ENCODE measurements at regions not wholly inside any gene's neighbourhood (a gene's known extent, or its start where the extent isn't known, plus 50 kb on each side); places are given as distances from the start of the nearest gene placed in this dataset.

DNA sequence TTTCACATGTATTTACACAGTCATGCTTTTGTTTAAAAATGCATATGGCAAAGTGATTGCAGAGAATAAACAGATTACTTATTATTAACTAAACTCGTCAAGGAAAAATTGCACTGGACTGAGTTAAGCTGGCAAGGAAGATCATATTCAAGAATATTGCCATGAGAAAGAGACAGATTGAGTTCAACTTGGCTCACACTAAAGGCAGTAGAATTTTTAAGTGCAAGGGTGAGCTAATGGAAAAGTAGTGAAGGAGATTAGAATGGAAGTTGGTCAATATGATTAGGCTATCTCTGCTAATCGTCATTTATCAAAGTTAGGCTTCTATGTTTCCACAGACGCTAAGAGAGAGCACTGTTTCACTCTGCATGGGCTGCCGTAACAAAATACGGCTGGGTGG lies 557.6 kb downstream of the PRR16 start:
- POLR2A ChIA-PET: no interaction called here
- H2AFZ ChIP-seq (ENCODE audit: low read depth, low read length, poor library complexity, severe bottlenecking): no peak overlapping the region
- no peak overlapping the region for H3K4me2 ChIP-seq (ENCODE audit: low read length)
- ATAC-seq (no peak), DNase-seq (ENCODE audit: low read depth, low spot score) (no peak)
- H3K4me3 ChIP-seq (replicated peaks in 1 of 2; ENCODE audit: low read depth in 1 of 2, low read length in 2 of 2): no peak overlapping the region
- intact Hi-C loops (cut with micrococcal nuclease): no loop called here
- H3K9me2 ChIP-seq (ENCODE audit: insufficient read depth): no peaks in the 10 kb centered on the region
- TF ChIP-seq, protein P1, sequence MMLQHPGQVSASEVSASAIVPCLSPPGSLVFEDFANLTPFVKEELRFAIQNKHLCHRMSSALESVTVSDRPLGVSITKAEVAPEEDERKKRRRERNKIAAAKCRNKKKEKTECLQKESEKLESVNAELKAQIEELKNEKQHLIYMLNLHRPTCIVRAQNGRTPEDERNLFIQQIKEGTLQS (IDR thresholded peaks at IDR 0.05): no peak
- no peak for TF ChIP-seq ELF1 (IDR thresholded peaks at IDR 0.05; ENCODE audit: borderline replicate concordance, low read depth)
- no peak overlapping the region for H3K27ac ChIP-seq (ENCODE audit: low read depth, low read length)
- no TSS peak for BruUV-seq (replicated peaks)
- H3K9ac ChIP-seq (ENCODE audit: low read length): no peak overlapping the region
- CTCF ChIA-PET: no interaction called here
- no peaks in the 10 kb centered on the region for H3K27me3 ChIP-seq (ENCODE audit: insufficient read depth, low read length)
- H3K79me2 ChIP-seq (ENCODE audit: insufficient read depth, low read length): no peaks in the 10 kb centered on the region
- H3K9me3 ChIP-seq (ENCODE audit: control insufficient read depth in 1 of 2, insufficient read depth in 1 of 2, low read depth in 1 of 2, low read length in 2 of 2): no peaks in the 10 kb centered on the region
- no peaks in the 10 kb centered on the region for H3K4me1 ChIP-seq (ENCODE audit: control insufficient read depth in 1 of 2, insufficient read depth in 2 of 2, low read length in 2 of 2)
- H4K20me1 ChIP-seq (ENCODE audit: insufficient read depth): no peaks in the 10 kb centered on the region
- no peaks in the 10 kb centered on the region for H3K36me3 ChIP-seq (ENCODE audit: control insufficient read depth in 1 of 2, insufficient read depth in 2 of 2, low read length in 2 of 2)
- RAD21 ChIA-PET (ENCODE audit: low non-redundant PET in 1 of 2, low total read pairs in 2 of 2, uncharacterized antibody in 2 of 2, unreplicated experiment in 2 of 2): no interaction called here

DNA sequence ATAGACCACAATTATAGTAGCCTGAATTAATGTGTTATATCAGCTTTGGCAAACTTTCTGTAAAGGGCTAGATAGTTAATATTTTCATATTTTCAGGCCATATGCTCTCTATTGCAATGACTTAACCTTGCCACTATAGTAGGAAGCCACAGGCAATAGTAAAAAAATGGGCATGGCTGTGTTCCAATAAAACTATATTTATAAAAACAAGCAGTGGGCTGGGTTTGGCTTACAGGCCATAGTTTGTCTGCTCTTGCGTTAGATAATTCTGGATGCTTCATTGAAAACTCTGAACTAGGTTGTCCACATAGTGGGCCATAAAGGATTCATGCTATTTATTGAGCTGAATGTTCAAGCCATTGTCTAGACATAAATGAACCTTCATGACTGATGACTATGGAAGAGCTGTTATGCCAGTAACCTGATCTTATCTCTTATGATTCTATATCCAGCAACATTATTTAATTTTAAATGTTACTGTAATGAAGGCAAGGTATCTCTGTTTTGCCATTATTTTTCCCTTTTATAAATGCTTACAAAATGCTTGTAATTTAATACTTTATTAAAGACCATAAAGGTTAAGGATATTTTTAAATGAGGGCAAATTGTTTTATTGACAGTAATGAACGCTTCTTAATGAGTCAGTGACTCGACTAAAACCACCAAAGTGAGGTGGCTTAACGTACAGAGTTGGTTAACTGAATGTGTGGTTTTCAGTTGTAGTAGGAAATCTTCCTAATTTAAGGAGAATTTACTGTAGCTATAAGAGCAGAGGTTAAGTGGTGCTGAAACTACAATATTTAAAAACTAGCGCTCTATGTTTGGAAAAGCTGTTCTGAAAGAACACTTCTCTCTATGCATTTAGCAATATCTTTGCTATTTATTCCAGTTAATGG lies 560.6 kb downstream of the PRR16 start:
- CTCF ChIA-PET: no interaction called here
- TF ChIP-seq EZH2phosphoT487 (IDR thresholded peaks at IDR 0.05; ENCODE audit: borderline replicate concordance): no peak
- no peak for TF ChIP-seq EGR1 (IDR thresholded peaks at IDR 0.05; ENCODE audit: low read depth)
- no peak for TF ChIP-seq SIN3A (IDR thresholded peaks at IDR 0.05; ENCODE audit: low read depth)
- TF ChIP-seq ZNF274 (IDR thresholded peaks at IDR 0.05; ENCODE audit: low read depth, low read length): no peak
- TF ChIP-seq POLR2A (IDR thresholded peaks at IDR 0.05; ENCODE audit: borderline replicate concordance, extremely low read depth, insufficient read depth, insufficient read length): no peak
- TF ChIP-seq, protein P2, sequence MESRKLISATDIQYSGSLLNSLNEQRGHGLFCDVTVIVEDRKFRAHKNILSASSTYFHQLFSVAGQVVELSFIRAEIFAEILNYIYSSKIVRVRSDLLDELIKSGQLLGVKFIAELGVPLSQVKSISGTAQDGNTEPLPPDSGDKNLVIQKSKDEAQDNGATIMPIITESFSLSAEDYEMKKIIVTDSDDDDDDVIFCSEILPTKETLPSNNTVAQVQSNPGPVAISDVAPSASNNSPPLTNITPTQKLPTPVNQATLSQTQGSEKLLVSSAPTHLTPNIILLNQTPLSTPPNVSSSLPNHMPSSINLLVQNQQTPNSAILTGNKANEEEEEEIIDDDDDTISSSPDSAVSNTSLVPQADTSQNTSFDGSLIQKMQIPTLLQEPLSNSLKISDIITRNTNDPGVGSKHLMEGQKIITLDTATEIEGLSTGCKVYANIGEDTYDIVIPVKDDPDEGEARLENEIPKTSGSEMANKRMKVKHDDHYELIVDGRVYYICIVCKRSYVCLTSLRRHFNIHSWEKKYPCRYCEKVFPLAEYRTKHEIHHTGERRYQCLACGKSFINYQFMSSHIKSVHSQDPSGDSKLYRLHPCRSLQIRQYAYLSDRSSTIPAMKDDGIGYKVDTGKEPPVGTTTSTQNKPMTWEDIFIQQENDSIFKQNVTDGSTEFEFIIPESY (IDR thresholded peaks at IDR 0.05; ENCODE audit: extremely low read depth, insufficient replicate concordance, low read length): no peak
- TF ChIP-seq, protein P1 (IDR thresholded peaks at IDR 0.05): no peak
- TF ChIP-seq, protein P3, sequence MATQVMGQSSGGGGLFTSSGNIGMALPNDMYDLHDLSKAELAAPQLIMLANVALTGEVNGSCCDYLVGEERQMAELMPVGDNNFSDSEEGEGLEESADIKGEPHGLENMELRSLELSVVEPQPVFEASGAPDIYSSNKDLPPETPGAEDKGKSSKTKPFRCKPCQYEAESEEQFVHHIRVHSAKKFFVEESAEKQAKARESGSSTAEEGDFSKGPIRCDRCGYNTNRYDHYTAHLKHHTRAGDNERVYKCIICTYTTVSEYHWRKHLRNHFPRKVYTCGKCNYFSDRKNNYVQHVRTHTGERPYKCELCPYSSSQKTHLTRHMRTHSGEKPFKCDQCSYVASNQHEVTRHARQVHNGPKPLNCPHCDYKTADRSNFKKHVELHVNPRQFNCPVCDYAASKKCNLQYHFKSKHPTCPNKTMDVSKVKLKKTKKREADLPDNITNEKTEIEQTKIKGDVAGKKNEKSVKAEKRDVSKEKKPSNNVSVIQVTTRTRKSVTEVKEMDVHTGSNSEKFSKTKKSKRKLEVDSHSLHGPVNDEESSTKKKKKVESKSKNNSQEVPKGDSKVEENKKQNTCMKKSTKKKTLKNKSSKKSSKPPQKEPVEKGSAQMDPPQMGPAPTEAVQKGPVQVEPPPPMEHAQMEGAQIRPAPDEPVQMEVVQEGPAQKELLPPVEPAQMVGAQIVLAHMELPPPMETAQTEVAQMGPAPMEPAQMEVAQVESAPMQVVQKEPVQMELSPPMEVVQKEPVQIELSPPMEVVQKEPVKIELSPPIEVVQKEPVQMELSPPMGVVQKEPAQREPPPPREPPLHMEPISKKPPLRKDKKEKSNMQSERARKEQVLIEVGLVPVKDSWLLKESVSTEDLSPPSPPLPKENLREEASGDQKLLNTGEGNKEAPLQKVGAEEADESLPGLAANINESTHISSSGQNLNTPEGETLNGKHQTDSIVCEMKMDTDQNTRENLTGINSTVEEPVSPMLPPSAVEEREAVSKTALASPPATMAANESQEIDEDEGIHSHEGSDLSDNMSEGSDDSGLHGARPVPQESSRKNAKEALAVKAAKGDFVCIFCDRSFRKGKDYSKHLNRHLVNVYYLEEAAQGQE (IDR thresholded peaks at IDR 0.05; ENCODE audit: low read depth): no peak
- TF ChIP-seq, protein P4, sequence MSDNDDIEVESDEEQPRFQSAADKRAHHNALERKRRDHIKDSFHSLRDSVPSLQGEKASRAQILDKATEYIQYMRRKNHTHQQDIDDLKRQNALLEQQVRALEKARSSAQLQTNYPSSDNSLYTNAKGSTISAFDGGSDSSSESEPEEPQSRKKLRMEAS (IDR thresholded peaks at IDR 0.05): no peak
- TF ChIP-seq EZH2 (IDR thresholded peaks at IDR 0.05): no peak
- no peak for TF ChIP-seq FOSL1 (IDR thresholded peaks at IDR 0.05; ENCODE audit: low read depth)
- no peak for TF ChIP-seq CBX3 (IDR thresholded peaks at IDR 0.05; ENCODE audit: low read depth)

More for the DNA sequence above, 560.6 kb downstream of the PRR16 start:
- no peak for DNase-seq (ENCODE audit: low read depth, low spot score)
- Histone ChIP-seq H3K27me3 (ENCODE audit: insufficient read depth, low read length) (no peaks in the 10 kb centered on the region), H3K9me2 (ENCODE audit: insufficient read depth) (no peaks in the 10 kb centered on the region), H3K79me2 (ENCODE audit: insufficient read depth, low read length) (no peaks in the 10 kb centered on the region), H4K20me1 (ENCODE audit: insufficient read depth) (no peaks in the 10 kb centered on the region), H3K4me2 (ENCODE audit: low read length) (no peak overlapping the region), H3K4me1 (ENCODE audit: control insufficient read depth in 1 of 2, insufficient read depth in 2 of 2, low read length in 2 of 2) (no peaks in the 10 kb centered on the region), H3K36me3 (ENCODE audit: control insufficient read depth in 1 of 2, insufficient read depth in 2 of 2, low read length in 2 of 2) (no peaks in the 10 kb centered on the region), H3K9me3 (ENCODE audit: control insufficient read depth in 1 of 2, insufficient read depth in 1 of 2, low read depth in 1 of 2, low read length in 2 of 2) (no peaks in the 10 kb centered on the region), H3K4me3 (replicated peaks in 1 of 2; ENCODE audit: low read depth in 1 of 2, low read length in 2 of 2) (no peak overlapping the region), H2AFZ (ENCODE audit: low read depth, low read length, poor library complexity, severe bottlenecking) (no peak overlapping the region), H3K27ac (ENCODE audit: low read depth, low read length) (no peak overlapping the region), H3K9ac (ENCODE audit: low read length) (no peak overlapping the region)
- POLR2A ChIA-PET: no interaction called here
- no TSS peak for BruUV-seq (replicated peaks)
- intact Hi-C loops (cut with micrococcal nuclease): no loop called here
- no peak for ATAC-seq
- RAD21 ChIA-PET (ENCODE audit: low non-redundant PET in 1 of 2, low total read pairs in 2 of 2, uncharacterized antibody in 2 of 2, unreplicated experiment in 2 of 2): no interaction called here

All from HCT116 (cell line).